Daoy (cell line): ENCODE measurements at regions not wholly inside any gene's neighbourhood (a gene's known extent, or its start where the extent isn't known, plus 50 kb on each side); places are given as distances from the start of the nearest gene placed in this dataset.
A peak's percentile ranks its signal among the peaks of the same experiment; 100 is the strongest.

Experiments
- DNase-seq: peaks from one replicate; pipeline ENCODE4 v3.0.0-alpha.2; 2015; ENCODE audit warnings: low read depth

- DNase-seq: no peak
These were observed 249.4 kb upstream of the MDFIC2 start for GRCh38 chr3:70561796-70562195.

GRCh38 chr3:70558956-70559355, 246.5 kb upstream of the MDFIC2 start:
- DNase-seq: no peak

DNA sequence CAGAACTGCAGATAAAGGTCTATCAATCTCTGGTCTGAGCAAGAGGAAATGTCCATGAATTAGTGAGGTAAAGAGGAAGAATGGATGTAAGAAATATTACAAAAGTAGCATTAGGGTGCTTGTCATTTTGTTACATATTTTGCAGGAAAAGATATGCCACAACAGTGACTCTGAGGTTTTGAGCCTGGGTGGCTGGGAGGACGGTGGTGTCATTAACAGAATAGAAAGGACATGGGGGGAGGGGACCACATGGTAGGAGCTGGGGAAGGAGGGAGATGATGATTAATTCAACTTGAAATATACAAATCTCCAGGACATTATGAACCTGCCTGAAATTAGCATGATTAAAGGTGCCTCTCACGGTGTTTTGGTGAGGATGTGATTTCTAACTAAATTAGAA, 245.5 kb upstream of the MDFIC2 start:
- DNase-seq: no peak

DNA sequence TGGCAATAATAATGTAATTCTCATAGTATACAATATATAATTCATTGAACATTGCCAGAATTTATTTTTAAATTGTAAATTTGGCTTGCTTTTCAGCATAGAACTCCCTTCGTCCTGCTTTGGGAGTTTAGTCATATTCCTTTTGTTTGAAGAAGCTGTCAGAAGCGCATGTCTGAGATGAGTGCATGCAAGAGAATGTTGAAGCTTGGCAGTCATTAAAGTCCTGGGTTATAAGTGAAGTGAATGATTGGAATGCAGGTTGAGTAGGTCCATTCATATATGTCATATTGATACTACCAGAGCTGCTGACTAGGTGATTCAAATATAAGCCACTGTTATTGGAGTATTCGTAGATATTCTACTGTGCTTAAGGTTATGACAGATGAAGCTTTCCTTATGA, 243.6 kb upstream of the MDFIC2 start:
- no peak for DNase-seq

DNA sequence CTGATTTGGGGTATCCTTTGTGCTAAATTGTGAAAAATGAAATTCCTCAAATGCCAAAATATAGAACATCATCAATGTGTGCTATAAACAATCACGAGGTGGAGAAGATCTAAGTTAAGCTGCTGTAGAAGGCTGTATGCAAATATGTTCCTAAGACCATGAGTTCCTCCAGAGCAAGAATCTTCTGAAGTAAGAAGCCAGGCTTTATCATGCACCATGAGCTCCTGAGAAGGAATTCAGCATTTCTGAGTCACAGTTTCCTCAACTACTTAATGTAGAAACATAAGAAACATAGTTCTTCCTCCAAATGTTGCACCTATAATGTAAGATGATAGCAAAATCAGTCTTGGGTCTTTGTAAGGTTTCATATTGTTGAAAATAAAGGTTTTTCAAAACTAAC, 241.7 kb upstream of the MDFIC2 start:
- DNase-seq: no peak

GRCh38 chr3:70550723-70551319, 238.4 kb upstream of the MDFIC2 start:
- peak; percentile 56 for DNase-seq

- DNase-seq: no peak
These were observed 234.2 kb upstream of the MDFIC2 start for GRCh38 chr3:70546679-70547078.

GRCh38 chr3:70543493-70543892, 231.1 kb upstream of the MDFIC2 start:
- DNase-seq: no peak

GRCh38 chr3:70539908-70540307, 227.5 kb upstream of the MDFIC2 start:
- DNase-seq: no peak

- no peak for DNase-seq
These were observed 220.4 kb upstream of the MDFIC2 start for GRCh38 chr3:70532806-70533205.

DNA sequence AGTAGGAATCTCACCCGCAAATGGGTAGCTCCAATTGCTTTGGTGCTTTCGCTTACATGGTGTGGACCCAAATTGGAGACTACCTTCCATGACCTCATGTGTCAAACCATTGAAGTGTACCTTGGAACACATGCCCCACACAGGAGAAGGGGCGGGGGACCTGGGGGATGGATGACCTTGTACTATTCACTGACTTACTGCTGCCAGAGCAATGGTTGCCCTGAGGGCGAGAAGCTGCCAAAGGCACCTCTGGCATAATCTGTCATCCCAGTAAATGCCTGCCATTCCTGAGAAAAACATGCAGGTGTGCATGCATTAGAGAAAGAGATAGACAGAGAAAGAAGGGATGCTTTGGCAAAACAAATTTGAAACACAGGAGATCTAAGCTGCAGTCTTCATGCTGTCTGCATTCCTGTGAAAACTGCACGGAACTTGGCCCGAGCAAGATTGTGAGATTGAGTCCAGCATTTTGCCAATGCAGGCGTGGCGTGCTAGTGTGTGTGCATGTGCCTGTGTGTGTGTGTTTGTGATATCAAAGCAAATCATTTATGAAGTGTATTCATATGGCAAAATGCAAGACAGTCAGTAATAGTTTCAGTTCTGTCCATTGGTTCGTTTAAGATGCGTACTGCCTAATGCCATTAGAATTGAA, 219.5 kb upstream of the MDFIC2 start:
- no peak for DNase-seq

GRCh38 chr3:70531063-70531657, 218.7 kb upstream of the MDFIC2 start:
- no peak for DNase-seq

DNA sequence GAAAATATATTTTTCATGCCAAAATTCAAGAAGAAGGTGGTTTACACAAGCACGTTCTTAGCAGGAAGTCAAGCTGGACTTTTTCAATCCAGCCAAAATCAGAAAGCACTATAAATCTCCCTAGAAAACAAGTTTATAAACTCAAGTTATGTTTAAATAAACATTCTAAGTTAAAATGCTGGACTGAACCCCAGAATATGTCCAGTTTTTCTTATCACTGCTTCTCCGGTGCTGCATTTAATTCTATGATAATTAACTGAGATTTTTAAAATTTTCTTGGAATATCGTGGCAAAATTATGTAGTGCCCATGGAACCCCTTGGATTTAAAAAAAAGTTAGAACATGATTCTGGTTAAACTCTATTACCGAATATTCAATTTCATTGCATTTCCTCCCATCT, 218.2 kb upstream of the MDFIC2 start:
- DNase-seq: no peak

DNA sequence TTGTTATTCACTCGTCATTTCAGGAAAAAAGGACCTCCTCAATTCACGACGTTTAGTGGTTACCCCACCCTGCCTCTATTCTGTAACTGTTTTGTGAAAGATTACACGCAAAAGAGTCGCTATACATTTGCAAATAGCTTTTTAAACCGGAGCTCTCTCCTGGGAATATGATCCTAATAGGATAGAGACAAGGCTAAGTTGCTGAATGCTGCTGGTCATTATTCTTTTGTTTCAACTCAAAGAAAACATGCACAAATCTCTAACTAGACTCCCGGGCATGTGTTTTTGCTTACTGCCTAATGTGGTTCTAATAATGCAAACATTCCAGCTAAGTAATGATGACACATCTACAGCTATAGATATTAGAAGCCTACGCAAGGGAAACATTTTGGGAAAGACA, 214.6 kb upstream of the MDFIC2 start:
- no peak for DNase-seq

DNA sequence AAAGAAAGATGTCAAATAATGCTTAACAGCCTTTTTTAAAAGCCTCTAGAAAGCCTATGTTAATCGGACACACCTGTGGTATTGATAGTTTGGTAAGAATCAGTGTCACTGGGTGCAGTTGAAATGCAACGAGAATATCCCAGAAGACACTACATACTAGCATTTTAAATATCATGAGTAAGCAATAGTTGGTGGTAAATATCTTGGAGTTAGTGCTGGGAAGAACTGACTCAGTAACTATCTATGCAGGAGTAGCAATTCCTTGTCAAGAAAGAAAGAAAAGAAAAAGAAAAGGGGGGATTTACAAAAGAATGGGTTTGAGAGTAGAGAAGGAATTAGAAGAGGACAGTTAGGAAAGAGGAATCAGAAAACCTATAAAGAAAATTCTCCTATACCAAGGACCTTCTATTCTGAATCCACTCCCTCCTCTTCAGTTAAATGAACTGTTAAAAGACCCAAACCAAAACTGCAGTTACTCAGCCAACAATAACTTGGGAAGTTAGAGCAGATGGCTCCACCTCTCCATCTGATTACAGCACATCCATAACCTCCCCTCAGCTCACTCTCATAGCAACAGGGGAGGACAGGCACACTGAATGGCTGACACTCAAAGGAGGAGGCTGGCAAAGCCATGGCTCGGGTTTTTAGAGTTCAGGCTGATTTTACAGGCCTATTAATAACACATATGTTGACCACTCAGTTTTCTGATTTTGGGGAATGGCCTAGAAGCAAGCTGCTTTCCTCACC, 207.6 kb upstream of the MDFIC2 start:
- peak; percentile 3 for DNase-seq

- no peak for DNase-seq
These were observed 206.6 kb upstream of the MDFIC2 start for GRCh38 chr3:70519026-70519425.

GRCh38 chr3:70518356-70518755, 205.9 kb upstream of the MDFIC2 start:
- no peak for DNase-seq

- no peak for DNase-seq
These were observed 204.9 kb upstream of the MDFIC2 start for GRCh38 chr3:70517124-70517890.

GRCh38 chr3:70516076-70516475, 203.6 kb upstream of the MDFIC2 start:
- no peak for DNase-seq

DNA sequence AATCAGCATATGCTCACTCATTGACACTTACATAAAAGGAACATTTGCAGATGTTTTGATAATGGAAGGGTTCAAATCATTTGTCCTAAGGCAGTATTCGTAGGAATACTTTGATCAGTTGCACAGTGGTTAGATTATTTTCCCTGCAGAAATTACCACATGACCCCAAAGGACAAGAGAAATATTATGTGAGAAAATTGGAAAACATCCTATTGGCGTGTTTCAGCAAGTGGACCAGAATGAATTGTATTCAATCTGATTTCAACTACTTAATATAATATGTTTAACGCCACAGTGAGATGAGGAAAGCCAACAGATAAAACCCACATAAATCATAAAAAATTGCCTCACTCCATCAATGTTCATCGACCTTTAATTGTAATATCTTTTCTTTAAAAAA, 195.0 kb upstream of the MDFIC2 start:
- DNase-seq: no peak

GRCh38 chr3:70506775-70507174, 194.3 kb upstream of the MDFIC2 start:
- DNase-seq: no peak

GRCh38 chr3:70501561-70501960, 189.1 kb upstream of the MDFIC2 start:
- no peak for DNase-seq
